Keratinocyte (primary cell): ENCODE measurements at regions not wholly inside any gene's neighbourhood (a gene's known extent, or its start where the extent isn't known, plus 50 kb on each side); places are given as distances from the start of the nearest gene placed in this dataset.

Source experiments
- DNase-seq: peaks from one replicate; pipeline ENCODE4 v3.0.0-alpha.2; 2011; ENCODE audit warnings: low read depth, missing footprints, low spot score
- FAIRE-seq: peaks from 2 replicates; lab custom pipeline; 2011; peaks lifted over from hg19 to GRCh38; lab: Jason Lieb, UNC
- H2AFZ ChIP-seq: 2 replicates; pipeline ENCODE4 v1.6.0; 2012; ENCODE audit warnings: low read length, control low read depth, inconsistent platforms; ENCODE audit not compliant: control insufficient read depth
- H3K27ac ChIP-seq: 2 replicates; pipeline ENCODE4 v1.5.1; 2011; ENCODE audit warnings: low read length; ENCODE audit not compliant: control insufficient read depth, insufficient read depth
- H3K27me3 ChIP-seq: 3 replicates; pipeline ENCODE4 v1.6.0; 2011; ENCODE audit warnings: low read length; ENCODE audit not compliant: control insufficient read depth, insufficient read depth; ENCODE audit errors: extremely low read depth
- H3K36me3 ChIP-seq, 2 experiments: 2 replicates in 1 of 2; 3 replicates in 1 of 2; pipeline ENCODE4 v1.5.1; 2011; ENCODE audit warnings: low read length in 2 of 2, mild to moderate bottlenecking in 1 of 2; ENCODE audit not compliant: control insufficient read depth in 2 of 2, insufficient read depth in 2 of 2; ENCODE audit errors: extremely low read depth in 1 of 2
- H3K4me1 ChIP-seq: 3 replicates; pipeline ENCODE4 v1.5.1; 2011; ENCODE audit warnings: low read length; ENCODE audit not compliant: control insufficient read depth, insufficient read depth; ENCODE audit errors: extremely low read depth
- H3K4me2 ChIP-seq: 3 replicates; pipeline ENCODE4 v1.6.0; 2011; ENCODE audit warnings: low read depth, low read length; ENCODE audit not compliant: control insufficient read depth, insufficient read depth; ENCODE audit errors: extremely low read depth
- H3K4me3 ChIP-seq, 3 experiments: fragments of 200-600 bp in 1 of 3; sonication (generic) in 1 of 3; 2 replicates in 2 of 3; 3 replicates in 1 of 3; pipeline ENCODE4 v1.5.1; 2011 to 2016; ENCODE audit warnings: low read length in 3 of 3, mild to moderate bottlenecking in 3 of 3, control low read depth in 2 of 3, inconsistent platforms in 1 of 3, low read depth in 1 of 3, mixed read lengths in 1 of 3, mixed run types in 1 of 3, moderate library complexity in 1 of 3; ENCODE audit not compliant: control insufficient read depth in 2 of 3, insufficient read depth in 2 of 3; ENCODE audit errors: extremely low read depth in 1 of 3
- H3K79me2 ChIP-seq: 2 replicates; pipeline ENCODE4 v1.6.0; 2012; ENCODE audit warnings: low read length; ENCODE audit not compliant: control insufficient read depth, insufficient read depth
- H3K9ac ChIP-seq: 3 replicates; pipeline ENCODE4 v1.6.0; 2011; ENCODE audit warnings: low read length; ENCODE audit not compliant: control insufficient read depth, insufficient read depth; ENCODE audit errors: extremely low read depth
- H3K9me1 ChIP-seq: 3 replicates; pipeline ENCODE4 v1.6.0; 2011; ENCODE audit warnings: low read length; ENCODE audit not compliant: control insufficient read depth, insufficient read depth; ENCODE audit errors: extremely low read depth
- H3K9me3 ChIP-seq: 2 replicates; pipeline ENCODE4 v1.5.1; 2012; ENCODE audit warnings: low read depth, low read length; ENCODE audit not compliant: control insufficient read depth
- H4K20me1 ChIP-seq: 3 replicates; pipeline ENCODE4 v1.6.0; 2011; ENCODE audit warnings: low read length; ENCODE audit not compliant: control insufficient read depth, insufficient read depth; ENCODE audit errors: extremely low read depth
- EZH2 ChIP-seq: IDR thresholded peaks from one replicate; pipeline ENCODE4 v1.6.1; 2012; ENCODE audit warnings: inconsistent platforms, mild to moderate bottlenecking, low read length, moderate library complexity
- dilution Hi-C: fragments of 300-500 bp; cut with MboI; formaldehyde crosslinking; loops from one replicate; pipeline ENCODE4 v1.7.0; 2020; ENCODE audit warnings: low sequenced_read_pairs; ENCODE audit not compliant: extremely low pct_ligation_motif_present
- TF ChIP-seq, protein P1 (sequence below), 3 experiments: IDR thresholded peaks in 1 of 3; conservative IDR thresholded peaks in 1 of 3; optimal IDR thresholded peaks in 1 of 3; 2 replicates in 2 of 3; 3 replicates in 1 of 3; pipeline versions ENCODE3 to v1.5.1; 2011; ENCODE audit warnings: low read length in 3 of 3, mild to moderate bottlenecking in 3 of 3, moderate library complexity in 2 of 3, control low read depth in 1 of 3, inconsistent platforms in 1 of 3; ENCODE audit not compliant: insufficient read depth in 2 of 3; ENCODE audit errors: extremely low read depth in 1 of 3

DNA sequence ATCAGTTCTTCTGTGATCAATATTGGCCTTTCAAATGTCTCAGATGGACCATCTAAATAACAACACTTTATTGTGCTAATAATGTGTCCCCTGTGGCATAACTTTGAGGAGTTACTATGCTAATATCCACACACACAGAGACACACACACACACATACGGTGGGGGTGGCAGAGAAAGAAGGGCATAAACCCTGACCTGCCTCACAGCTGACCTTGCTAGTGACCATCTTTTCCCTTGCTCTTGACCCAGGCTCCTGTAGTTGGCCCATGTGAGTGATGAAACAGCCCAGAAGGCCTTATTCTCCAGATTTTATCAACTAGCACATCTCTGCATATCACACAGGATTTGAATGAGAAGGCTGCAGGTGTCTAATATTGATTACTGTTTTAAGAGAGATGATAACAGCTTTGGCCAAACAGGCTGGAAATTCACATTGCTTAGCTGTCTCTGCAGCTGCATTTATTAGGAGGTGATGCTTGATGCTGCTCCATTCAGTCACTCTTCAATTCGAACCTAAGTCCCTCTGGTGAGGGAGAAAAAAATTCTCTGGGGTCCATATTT lies 176.4 kb downstream of the ACTR3 start:
- no peaks in the 10 kb centered on the region for H4K20me1 ChIP-seq
- H3K9me3 ChIP-seq, result no peaks in the 10 kb centered on the region
- no peak overlapping the region for H2AFZ ChIP-seq
- FAIRE-seq (no peak), DNase-seq (no peak)
- no peak for TF ChIP-seq EZH2
- TF ChIP-seq, protein P1, sequence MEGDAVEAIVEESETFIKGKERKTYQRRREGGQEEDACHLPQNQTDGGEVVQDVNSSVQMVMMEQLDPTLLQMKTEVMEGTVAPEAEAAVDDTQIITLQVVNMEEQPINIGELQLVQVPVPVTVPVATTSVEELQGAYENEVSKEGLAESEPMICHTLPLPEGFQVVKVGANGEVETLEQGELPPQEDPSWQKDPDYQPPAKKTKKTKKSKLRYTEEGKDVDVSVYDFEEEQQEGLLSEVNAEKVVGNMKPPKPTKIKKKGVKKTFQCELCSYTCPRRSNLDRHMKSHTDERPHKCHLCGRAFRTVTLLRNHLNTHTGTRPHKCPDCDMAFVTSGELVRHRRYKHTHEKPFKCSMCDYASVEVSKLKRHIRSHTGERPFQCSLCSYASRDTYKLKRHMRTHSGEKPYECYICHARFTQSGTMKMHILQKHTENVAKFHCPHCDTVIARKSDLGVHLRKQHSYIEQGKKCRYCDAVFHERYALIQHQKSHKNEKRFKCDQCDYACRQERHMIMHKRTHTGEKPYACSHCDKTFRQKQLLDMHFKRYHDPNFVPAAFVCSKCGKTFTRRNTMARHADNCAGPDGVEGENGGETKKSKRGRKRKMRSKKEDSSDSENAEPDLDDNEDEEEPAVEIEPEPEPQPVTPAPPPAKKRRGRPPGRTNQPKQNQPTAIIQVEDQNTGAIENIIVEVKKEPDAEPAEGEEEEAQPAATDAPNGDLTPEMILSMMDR (optimal IDR thresholded peaks at IDR 0.05 in 1 of 3, IDR thresholded peaks at IDR 0.05 in 1 of 3, conservative IDR thresholded peaks at IDR 0.05 in 1 of 3; ENCODE audit: extremely low read depth in 1 of 3, insufficient read depth in 2 of 3, low read length in 3 of 3), result no peak
- H3K27ac ChIP-seq, result no peak overlapping the region
- no peaks in the 10 kb centered on the region for H3K27me3 ChIP-seq
- H3K4me1 ChIP-seq, result no peaks in the 10 kb centered on the region
- no peak overlapping the region for H3K4me2 ChIP-seq
- H3K4me3 ChIP-seq, result no peak overlapping the region
- no peaks in the 10 kb centered on the region for H3K9me1 ChIP-seq
- no peaks in the 10 kb centered on the region for H3K36me3 ChIP-seq
- dilution Hi-C loops, result no loop called here
- no peaks in the 10 kb centered on the region for H3K79me2 ChIP-seq
- no peak overlapping the region for H3K9ac ChIP-seq

DNA sequence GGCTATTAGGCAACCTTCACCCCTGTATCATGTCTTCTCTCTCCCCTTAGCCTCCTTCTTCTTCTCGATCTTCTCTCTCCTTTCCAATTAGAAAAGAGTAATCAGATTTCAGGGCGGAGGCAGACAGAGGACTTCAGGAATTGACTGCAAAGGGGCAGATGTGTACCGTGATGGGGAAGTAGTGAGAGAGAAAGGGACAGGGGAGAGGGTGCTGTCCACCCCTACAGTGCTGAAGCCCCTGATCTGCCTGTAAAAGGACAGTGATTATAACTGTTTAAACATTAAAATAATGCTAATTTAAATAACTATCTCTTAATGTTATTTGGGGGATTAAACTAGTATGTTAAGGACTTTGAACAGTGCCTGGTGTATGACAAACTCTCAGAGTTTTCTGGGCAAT lies 178.5 kb downstream of the ACTR3 start:
- H3K9me1 ChIP-seq, result no peaks in the 10 kb centered on the region
- no peak overlapping the region for H3K4me2 ChIP-seq
- H3K79me2 ChIP-seq, result no peaks in the 10 kb centered on the region
- no peak overlapping the region for H3K27ac ChIP-seq
- H3K4me3 ChIP-seq, result no peak overlapping the region
- no peaks in the 10 kb centered on the region for H4K20me1 ChIP-seq
- no peaks in the 10 kb centered on the region for H3K27me3 ChIP-seq
- dilution Hi-C loops, result no loop called here
- FAIRE-seq (no peak), DNase-seq (no peak)
- H2AFZ ChIP-seq, result no peak overlapping the region
- no peaks in the 10 kb centered on the region for H3K4me1 ChIP-seq
- H3K9me3 ChIP-seq, result no peaks in the 10 kb centered on the region
- H3K36me3 ChIP-seq, result no peaks in the 10 kb centered on the region
- H3K9ac ChIP-seq, result no peak overlapping the region
- TF ChIP-seq, protein P1 (optimal IDR thresholded peaks at IDR 0.05 in 1 of 3, IDR thresholded peaks at IDR 0.05 in 1 of 3, conservative IDR thresholded peaks at IDR 0.05 in 1 of 3; ENCODE audit: extremely low read depth in 1 of 3, insufficient read depth in 2 of 3, low read length in 3 of 3), result no peak
- no peak for TF ChIP-seq EZH2
